CD4-positive, alpha-beta T cell treated with Interleukin-17A for 1 hour (primary cell): ENCODE measurements at regions not wholly inside any gene's neighbourhood (a gene's known extent, or its start where the extent isn't known, plus 50 kb on each side); places are given as distances from the start of the nearest gene placed in this dataset.

ENCODE experiments used
- DNase-seq: peaks from one replicate; pipeline ENCODE4 v3.0.0-alpha.2; 2020

- no peak for DNase-seq
Observed at GRCh38 chr7:96931891-96932290, 73.5 kb upstream of the DLX6 start.

DNA sequence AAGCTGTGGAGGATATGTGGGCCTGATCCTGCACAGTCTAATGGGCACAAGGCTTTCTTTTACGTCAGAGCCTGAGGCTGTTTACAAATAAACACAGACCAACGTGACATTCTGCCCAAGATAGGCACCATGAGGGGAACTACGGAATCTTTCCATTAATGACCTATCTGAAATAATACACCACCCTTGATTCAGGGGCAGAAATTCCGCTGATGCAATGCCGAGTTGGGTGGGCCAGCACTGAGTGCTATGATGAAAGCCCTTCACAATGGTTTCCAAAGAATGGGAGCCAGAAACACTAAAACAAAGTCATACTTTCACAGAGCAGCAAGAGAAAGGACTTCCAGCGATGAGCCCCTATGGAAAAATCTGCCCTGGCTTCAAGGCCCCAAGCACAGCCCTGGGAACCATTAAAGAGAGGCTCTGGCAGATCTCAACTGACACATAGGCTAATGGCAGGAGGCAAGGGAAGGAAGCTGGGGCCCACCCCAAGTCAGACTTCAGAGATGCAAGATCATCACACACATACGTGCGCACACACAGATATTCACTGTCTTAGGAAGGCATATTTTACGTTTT lies 72.2 kb upstream of the DLX6 start:
- DNase-seq = no peak

- DNase-seq = no peak
Observed at GRCh38 chr7:96936621-96937020, 68.7 kb upstream of the DLX6 start.

- DNase-seq = no peak
Observed at GRCh38 chr7:96942112-96942511, 63.2 kb upstream of the DLX6 start.

DNA sequence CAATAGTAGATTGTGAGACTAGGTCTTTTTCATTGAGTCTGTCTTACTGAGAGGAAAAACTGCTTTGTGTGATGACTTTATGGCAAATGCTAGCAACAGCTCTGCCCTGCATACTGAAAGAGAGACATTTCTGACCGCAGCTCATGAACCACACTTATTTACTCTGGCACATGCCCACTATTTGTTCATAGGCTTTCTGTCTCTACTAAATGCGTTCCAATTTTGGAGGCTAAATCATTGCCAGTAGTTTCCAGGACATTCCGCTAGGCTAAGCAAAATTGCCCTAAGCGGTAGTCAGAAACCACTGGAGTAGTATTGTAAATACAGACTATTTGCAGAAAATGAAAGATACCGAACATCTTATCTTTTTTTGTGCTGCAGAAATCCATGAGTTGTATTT lies 55.6 kb upstream of the DLX6 start:
- DNase-seq = no peak

DNA sequence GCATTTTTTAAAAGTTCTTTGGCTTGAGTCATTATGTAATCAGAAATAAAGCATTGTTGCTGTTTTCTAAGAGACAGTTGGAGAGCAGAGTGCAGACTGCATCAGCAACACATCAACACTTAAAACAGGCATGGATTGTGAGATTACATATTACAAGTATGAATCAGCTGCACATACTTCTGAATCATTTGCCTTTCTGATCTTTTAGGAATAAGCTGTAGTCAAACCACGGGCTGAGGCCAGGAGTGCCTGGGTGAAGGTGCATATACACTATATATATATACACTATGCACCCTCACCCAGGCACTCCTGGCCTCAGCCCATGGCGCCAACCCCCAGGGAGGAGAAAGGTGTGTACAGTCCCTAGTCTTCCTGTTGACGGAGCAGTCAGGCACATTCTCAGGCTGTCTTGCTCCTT lies 52.4 kb upstream of the DLX6 start:
- DNase-seq = no peak

DNA sequence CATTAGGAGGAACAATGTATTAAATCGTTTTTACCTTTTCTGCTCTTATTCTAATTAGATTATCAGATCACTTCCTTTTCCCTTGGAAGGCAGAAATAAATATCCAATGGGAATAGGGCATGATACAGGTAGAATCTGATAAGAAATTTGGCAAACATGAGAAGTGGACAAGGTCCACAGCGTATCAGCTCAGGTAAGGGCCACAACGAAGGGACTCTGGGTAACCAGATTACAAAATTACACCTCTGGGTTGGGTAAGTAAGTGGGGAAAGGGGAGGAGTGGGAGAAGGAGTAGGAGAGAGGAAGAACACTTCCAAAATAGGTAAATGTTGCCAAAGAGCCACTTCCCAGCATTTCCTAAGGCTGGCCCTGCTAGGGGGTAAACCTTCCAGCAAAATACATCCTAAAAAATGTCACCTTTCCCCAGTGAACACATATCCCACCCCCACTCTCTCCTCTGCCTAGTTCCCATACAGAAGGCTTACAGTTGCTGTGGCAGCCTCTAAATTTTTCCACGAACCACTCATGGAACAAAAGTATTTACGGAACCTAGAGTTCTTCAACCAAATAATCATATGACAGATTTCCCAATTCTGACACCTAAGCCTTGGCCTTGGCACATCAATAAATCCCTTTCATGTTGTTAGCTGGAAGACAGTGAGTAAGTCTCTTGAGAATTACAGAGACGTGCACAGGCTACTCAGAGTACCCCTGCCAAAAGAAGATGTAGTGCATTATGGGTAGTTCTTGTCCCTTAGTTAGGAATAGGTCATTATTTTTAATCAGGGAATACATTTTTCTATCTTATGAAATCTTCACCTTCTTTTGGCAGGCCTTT lies 51.5 kb upstream of the DLX6 start:
- no peak for DNase-seq
